ENCODE measurements at regions not wholly inside any gene's neighbourhood (a gene's known extent, or its start where the extent isn't known, plus 50 kb on each side); places are given as distances from the start of the nearest gene placed in this dataset.

DNA sequence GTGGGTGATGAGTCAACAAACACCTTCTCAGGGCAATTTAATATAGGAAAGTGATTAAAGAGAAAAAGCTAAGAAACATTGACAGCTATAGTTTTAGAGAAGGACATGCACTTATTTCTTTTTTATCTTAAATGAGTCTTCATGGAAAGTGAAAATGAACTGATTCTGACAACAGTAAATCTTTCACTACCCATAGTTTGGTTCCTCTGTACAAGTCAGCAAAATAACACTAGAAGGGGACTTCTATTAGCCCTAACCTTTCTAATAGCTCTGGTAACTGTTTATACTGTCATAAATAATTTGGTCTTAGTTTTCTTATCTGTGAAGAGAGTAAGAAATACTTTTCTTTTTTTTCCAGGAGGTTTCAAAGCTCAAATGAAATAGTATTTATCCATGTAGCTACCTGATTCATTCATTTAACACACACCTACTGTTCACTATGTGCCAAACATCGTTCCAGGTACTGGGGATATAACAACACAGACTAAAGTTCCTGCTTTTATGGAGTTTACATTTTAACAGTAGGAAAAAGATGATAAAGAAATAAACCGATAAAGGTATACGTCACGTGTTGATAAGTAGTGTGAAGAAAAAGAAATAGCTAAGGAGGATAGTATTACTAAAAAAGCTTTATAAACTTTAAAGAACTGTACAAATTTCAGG, 148.2 kb downstream of the PCSK1 start:
- no peak for DNase-seq (ENCODE audit: low read depth in 2 of 2)

DNA sequence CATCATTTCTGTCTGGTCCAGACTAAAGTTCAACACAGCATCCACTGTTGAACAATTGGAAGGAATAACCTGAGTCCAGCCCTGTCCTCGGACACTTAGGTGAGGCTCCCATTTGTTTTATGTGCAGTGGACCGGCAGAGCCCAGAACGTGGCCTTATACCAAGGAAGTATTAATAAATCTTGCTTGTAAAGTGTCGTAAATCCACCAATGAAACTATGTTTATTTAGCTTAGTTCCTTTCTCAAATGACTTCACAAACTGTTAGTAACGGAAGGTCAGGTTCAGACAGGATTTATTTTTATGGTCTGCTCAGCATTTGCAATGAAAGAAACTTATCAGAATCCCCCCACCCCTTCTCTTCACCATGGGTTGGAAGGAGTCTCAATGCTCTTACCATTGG, 149.5 kb downstream of the PCSK1 start:
- DNase-seq (ENCODE audit: low read depth in 2 of 2) = no peak

DNA sequence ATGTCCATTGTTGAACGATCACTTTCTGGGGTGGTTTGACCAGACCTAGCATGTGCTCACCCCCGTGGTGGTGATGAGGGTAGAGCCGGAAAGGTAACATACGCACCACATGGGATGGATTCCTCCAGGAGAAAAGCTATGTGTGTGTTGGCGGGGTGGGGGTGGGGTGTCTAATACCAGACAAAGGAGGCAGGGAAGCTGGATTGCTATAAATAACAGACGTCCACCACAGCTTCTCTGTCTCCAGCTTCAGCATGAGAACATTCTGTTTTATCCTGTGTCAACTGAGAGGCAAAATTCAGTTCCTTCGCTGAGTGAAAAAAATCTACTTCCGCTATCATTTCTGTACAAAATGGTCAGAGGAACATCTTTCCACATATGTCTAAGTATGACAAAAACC, 151.0 kb downstream of the PCSK1 start:
- DNase-seq (ENCODE audit: low read depth in 2 of 2) = no peak

DNA sequence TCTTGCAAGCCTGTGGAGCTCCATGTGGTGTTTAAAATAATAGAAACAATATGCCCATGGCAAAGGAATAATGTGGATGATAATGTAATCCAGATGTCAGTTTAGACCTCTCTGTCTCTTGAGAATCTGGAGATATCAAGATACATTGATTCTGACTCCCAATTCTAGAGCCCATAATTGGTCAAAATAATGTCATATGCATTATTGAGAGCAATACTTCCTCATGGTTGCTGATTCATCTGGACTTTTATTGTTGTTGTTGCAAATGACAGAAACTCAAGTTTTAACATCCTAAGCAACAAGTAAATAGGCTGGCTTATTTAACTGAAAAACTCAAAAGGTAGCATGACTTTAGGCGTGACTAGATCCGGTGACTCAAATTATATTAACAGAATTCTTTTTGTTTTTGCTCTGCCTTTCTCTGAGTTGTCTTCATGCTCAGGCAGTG, 152.1 kb downstream of the PCSK1 start:
- DNase-seq (ENCODE audit: low read depth in 2 of 2) = no peak

DNA sequence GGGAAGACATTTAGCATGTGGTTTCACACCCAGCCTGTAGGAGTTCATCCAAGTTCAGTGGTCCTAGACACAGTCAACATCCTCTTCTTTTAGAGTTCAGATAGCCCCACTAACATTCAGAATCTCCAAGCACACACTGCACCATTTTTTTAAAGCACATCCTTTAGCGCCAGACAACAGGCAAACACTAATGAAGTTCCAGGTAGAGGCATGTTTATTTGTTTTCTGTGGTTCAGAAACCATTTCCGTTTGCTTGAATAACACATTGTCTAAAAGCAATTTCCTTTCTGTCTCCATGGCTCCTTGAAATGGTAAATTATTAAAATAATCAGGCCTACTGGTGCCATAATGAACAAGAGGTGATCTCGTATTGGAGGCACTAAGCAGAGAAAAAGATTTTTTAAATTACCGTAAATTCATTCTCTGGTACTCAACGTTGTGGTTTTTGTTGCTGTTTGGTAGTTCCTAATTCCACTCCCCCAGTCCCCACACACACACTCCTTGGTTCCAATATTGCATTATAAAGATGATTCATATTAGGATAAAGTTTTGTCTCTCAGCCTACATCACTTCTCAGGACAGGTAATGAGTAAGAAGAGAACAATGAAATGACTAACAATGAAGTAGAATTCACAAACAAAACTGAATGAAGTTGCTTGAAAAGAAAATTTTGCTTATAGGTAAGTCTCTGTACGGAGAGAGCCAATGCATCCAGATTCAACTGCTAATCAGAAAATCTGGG, 153.1 kb downstream of the PCSK1 start:
- DNase-seq (ENCODE audit: low read depth in 2 of 2) = no peak

DNA sequence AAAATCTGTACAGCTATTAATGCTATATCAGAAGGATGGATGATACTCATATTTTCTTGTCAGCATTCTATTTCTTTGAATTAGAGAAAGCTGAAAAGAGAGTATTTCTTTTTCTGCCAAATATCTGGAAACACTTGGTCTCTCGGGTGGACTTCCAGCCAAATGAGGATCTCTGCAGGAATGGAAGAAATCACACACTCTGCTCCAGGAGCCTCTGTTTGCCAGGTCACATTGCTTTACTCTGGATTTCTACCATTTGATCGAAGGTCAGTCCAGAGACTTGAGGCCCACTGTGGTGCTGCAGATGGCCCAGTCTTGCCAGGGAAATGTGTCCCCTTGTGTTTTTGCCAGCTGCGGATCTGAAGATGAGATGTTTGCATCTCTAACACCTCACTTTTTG, 154.1 kb downstream of the PCSK1 start:
- DNase-seq (ENCODE audit: low read depth in 2 of 2) = no peak

DNA sequence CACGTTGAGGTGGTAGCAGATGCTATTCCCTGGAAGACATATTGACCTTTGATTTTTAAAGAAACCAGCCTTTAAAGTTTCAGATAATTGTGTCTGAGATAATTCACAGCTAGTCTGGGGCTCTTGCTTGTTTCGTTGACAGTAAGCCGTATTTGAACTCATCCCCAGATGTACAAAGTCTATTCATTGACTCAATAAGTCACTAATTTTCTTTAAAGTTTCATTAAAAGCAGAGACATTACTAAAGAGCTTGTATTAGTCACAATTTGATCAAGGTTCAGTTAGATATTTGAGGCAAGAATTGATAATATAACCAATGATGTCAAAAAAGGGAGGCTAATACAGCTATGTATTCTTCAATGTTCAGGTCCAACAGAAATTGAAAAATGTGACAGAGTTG, 158.0 kb downstream of the PCSK1 start:
- DNase-seq (ENCODE audit: low read depth in 2 of 2) = no peak

DNA sequence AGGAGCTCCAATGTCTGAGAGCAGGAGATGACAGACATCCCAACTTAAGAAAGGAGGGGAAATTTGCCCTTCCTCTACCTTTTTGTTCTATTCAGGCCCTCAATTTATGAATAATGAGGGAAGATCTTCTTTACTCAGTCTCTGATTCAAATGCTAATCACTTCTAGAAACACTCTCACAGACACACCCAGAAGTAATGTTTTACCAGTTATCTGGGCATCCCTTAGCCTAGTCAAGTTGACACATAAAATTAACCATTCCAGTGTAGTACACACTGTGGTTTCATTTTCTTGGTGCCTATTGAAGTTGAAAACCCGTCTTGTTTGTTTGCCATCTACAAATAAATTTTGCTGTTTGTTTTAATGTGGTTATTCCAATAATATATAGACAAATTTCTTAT, 167.6 kb downstream of the PCSK1 start:
- no peak for DNase-seq (ENCODE audit: low read depth in 2 of 2)

DNA sequence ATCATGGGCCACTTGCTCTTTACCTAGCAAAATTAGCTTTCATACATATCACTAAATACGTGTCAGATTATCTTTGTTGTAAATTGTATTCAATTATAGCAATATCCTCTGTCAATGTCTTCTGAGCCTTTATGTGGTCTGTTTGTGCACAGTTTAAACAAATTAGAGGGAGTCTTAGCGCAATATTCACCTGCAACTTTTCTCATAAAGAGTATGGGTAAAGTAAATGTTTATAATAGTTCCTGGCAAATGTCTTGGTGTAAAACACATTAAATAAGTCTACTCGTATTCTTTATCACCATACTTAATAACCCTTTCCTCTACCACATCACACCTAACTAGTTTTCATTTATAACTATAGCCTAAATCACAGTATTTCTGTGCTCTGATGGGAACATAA, 169.0 kb downstream of the PCSK1 start:
- no peak for DNase-seq (ENCODE audit: low read depth in 2 of 2)

DNA sequence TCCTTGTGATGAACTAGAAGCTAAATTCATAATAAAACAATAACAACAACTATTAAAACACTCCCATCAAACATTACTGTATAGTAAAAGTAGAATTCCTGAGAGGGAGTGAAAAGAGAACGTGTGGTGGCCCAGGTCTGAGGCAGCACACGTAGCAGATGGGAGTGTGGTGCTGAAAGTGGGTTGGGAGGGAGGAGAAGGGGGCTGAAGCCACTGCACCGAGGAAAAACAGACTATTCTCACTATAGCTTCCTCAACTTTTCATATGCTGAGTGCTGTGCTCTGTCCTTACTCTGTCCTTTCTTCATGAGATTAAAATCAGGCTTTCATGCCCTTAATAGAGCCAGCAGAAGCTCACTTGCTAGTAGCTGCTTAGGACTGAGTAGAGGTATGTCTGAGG, 170.9 kb downstream of the PCSK1 start:
- no peak for DNase-seq (ENCODE audit: low read depth in 2 of 2)

DNA sequence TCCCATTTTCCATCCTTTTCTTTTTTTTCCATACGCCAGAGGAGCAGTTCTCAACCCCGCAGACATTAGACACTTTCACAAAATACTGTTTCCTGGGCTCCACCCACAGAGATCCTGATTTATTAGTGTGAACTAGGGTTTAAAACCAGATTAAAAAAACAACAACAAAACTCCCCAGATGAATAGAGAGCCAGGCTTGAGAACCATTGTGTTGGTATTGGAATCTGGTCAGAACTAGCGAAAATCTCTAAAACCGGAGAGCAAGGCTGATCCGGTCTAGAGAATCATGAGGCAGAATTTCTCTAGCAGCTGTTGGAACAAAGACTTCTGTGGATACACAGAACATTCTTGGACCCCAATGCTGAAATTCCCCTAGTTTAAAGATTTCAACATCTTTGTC, 173.0 kb downstream of the PCSK1 start:
- DNase-seq (ENCODE audit: low read depth in 2 of 2) = no peak

DNA sequence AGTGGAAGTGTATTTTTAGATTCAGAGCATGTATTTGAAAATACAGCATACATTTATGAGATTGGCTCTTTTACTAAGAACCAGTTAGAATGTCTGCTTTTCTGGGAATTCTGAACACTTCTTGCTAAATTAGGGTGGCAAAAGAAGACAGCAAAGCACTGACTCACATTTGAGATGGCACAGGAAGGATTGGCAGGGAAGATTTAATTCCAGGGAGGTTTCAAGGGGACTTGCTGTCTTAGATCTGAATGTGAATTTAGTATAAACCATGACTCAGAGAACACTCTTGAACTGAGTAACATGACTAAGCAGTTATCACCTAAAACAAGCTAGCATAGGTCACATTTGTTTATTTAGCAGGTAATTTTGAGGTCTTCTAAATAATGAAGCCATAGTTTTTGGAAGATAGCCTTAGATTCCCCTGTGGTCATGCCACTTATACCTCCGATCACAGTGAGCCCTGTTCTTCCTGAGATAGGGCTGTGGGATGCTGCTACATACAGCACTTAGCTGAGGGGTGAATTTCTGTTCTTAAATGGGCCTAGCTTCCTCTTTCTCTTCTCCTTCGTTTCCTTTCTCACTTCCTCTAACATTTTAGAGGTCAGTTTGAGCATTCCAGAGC, 173.8 kb downstream of the PCSK1 start:
- no peak for DNase-seq (ENCODE audit: low read depth in 2 of 2)

DNA sequence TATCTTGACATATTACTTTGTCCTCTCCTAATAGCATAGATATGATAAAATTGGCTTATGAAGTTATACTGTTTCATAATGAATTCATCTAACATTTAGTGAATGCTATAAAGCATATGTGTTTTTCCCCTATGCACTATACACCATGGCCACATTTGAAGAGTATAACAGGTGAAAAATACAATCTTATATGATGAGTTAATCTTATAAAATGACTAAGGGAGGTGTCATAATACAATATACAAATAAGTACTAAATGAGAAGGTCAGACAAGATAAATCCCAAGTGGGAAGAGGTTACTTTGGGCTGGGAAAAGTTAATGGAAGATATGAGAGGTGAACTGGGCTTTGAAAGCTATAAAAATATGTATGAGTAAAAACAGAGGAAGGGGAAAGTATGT, 174.4 kb downstream of the PCSK1 start:
- DNase-seq (ENCODE audit: low read depth in 2 of 2) = no peak

DNA sequence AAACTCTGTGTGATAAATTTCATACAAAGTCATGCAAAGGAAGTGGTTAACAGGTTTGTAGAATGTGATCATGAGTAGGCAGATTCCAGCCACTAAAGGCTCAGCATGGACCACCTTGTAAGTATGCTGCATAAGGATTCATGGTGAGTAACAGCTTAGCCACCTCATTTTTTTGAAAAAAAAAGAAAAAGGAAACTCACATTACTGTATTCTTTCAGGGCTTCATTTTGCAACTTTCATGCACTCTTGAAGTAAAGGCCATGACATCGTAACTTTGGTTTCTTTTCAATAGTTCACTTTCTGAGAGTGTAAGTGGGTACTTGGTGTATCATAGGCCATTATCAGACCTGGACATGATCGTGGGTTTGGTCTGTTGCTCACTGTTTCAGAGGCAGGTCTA, 175.1 kb downstream of the PCSK1 start:
- DNase-seq (ENCODE audit: low read depth in 2 of 2) = no peak

DNA sequence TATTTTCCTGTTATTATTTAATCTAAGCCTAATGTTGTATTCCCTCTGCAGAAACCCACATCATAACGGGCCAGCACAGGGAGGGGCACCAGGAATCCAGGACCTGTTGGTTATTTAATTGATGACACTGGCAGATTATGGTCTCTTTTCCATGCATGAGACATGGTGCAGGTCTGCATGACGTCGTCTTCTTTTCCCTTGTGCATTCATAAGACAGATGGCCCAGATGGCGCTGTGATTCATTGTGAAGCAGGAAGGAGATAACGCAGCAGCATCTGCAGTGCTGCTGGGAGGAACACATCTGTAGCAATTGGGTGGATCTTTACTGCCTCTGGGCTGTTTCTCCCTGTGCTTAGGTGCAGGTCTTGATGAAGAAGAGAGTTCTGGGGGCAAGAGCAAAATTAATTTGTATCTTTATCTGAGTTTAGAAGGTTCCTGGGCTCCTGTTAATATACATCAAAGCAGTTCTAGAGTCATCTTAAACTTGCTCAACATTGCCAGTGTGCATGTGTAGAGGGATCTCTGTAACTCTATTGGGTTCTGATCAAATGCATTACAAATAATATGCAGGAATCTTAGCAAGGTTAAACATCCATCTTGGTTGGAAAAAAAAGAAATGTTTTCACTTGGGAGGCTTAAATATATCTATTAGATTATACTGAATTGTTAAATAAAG, 176.1 kb downstream of the PCSK1 start:
- no peak for DNase-seq (ENCODE audit: low read depth in 2 of 2)

DNA sequence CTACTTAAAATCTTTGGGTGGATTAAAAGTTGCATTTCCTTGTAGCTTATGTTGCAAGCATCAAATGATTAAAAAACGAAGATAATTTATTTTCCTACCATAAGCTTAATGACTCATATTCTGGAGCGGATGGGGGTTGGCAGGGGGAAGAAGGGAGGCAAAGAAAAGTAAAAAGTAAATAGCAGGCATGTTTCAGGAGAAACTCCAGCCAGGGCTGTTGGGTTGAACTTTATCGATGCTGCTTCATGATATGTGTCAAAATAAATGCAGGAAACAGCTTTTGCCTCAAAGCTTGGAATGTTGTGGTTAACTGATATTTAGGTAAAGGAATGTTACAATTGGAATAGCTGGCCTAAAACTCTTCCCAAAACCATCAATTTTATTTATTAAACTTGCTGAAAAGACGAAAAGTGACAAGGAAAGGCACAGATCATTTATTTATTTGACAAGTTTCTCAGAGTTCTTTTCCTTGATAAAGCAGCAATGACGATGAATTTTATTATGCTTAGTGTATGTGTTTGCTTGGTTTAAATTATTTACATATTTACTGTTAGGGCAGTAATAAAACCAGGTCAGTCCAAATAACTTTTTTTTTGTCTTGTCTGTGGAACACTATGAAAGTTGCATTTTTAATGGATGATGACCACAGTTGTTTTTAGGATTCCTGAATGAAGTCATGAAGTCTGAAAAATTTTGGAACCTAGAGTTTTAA, 177.9 kb downstream of the PCSK1 start:
- DNase-seq (ENCODE audit: low read depth in 2 of 2) = no peak

DNA sequence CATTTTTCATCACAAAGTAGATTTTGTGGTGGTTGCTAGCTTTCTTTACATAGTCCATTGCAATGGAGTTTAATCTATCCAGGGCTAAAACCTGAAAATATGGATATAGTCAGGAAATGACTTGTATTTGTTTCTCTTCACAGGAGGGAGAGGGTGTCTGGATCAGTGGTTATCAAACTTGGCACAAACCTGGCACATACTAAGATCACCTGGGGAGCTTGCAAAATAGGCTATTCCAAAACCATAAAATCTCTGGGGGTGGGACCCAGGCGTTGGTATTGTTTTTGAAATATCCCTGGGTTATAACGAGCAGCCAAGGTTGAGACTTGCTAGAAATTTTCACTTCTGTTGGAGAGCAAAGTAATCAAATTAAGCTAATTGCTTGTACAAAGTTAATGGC, 179.9 kb downstream of the PCSK1 start:
- DNase-seq (ENCODE audit: low read depth in 2 of 2) = no peak

DNA sequence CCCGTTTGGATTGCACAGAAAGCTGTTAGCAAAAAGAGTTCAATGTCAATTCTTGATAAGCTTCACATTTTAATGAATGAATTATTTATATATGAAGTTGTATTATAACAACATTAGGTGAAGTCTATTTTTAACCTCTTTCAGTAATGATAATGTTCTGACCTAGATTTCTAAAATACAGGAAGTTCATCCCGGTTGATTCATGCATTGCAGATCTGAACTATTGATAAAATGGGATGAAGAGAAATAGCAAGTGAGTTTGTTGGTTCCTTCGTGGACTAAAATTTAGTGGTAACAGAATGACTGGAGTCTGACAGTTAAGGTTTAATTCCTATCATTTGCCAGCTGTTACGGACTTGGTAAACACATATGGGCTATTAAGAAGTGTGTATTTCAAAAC, 180.5 kb downstream of the PCSK1 start:
- DNase-seq (ENCODE audit: low read depth in 2 of 2) = no peak

DNA sequence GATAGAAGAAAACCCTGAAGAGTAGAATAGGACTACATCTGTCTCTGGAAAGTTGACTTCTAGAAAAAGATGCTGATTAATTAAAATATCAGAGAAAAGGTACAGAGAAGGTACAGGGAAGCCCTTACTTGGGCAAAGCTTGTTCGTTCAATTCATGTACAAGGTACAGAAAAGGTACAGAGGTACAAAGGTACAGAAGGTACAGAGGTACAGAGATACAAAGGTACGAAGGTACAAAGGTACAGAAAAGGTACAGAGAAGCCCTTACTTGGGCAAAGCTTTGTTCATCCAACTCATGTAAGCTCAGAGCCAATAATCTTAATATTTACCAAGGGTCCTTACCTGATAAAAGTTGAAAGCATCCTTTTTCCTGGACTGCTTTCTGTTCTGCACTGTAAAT, 182.3 kb downstream of the PCSK1 start:
- DNase-seq (ENCODE audit: low read depth in 2 of 2) = no peak

DNA sequence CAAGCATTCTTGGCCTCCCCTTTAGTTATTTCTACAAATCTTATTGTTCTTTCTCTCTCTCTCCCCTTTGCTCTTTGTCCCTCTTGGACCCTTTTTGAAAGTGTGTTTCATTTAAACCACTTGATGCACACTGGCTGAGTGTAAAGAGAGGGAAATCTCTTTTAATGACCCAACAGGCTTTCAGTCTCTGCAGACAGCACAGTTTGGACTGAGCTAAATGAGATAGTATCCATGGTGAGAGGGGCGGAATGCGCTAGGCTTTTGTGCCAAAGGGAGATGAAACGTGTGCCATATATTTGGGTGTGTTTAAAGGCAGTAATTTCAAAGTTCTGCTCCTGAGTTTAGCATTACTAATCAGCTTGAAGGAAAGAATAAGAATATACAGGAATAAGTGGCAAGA, 184.9 kb downstream of the PCSK1 start:
- DNase-seq (ENCODE audit: low read depth in 2 of 2) = no peak

DNA sequence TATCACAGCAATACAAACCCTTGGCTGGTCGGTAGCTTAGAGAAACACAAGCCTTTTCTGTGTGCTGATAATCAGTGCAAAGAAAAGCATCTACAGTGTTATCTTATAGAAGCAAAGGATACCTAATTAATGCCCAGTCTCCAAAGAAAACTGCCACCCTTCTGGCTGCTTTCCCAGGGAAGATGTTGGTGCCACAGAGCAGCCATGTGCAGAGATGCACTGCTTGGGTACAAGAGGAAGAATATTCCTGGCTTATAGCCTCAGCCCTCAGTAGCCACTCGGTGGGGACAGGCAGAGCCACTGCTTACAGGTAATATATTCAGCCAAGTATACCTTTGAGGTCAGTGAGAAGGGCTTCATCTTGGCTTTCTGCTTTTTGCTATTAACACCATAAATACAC, 185.3 kb downstream of the PCSK1 start:
- no peak for DNase-seq (ENCODE audit: low read depth in 2 of 2)

DNA sequence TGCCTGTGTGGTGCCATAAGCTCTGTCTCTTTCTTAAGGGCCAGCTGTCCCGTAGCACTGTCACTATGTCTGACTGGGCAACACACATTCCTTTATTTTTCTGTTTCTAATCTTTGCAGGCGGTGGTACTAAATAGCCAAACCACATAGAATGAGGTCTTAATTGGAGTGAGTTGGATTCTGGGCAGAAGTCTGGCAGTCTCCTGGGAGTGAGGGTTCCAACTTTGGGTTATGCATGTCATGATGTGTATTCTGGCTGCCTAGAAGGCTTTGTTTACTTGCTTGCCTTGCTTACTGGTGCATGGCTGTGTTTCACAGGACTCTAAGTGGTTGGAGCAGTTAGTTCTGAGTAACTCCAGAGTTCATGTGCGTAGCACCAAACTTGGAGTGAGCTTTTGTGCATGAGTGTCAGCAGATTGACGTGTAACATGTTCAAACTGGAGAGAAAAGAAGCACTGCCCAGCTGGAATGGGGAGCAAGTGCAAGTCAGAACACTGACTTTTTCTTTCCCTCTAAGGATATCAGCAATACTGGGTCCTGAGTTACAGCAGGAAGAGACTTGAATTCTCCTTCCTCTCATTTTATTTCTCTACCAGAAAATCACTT, 185.8 kb downstream of the PCSK1 start:
- no peak for DNase-seq (ENCODE audit: low read depth in 2 of 2)

All from activated CD8-positive, alpha-beta memory T cell treated with anti-CD3 and anti-CD28 coated beads for 4 hours (primary cell).